Kidney epithelial cell (primary cell): ENCODE measurements at regions not wholly inside any gene's neighbourhood (a gene's known extent, or its start where the extent isn't known, plus 50 kb on each side); places are given as distances from the start of the nearest gene placed in this dataset.
"Not testable (repeated sequence)": the region's sequence is repeated elsewhere in the genome, so short reads cannot be mapped to it uniquely, and the experiment has no call there.

Experiments used
- DNase-seq: peaks from one replicate; pipeline ENCODE4 v3.0.0-alpha.2; 2010; ENCODE audit warnings: low read depth
- H3K27me3 ChIP-seq: 2 replicates; pipeline ENCODE4 v1.6.0; 2011; ENCODE audit warnings: low read length; ENCODE audit not compliant: control insufficient read depth, insufficient read depth
- H3K36me3 ChIP-seq: 2 replicates; pipeline ENCODE4 v1.5.1; 2011; ENCODE audit warnings: low read length; ENCODE audit not compliant: control insufficient read depth, insufficient read depth
- H3K4me3 ChIP-seq: 2 replicates; pipeline ENCODE4 v1.5.1; 2011; ENCODE audit warnings: low read depth, mild to moderate bottlenecking, control low read depth, low read length
- TF ChIP-seq, protein P1 (sequence below): IDR thresholded peaks from 2 replicates; pipeline ENCODE4 v1.5.1; 2011; ENCODE audit warnings: mild to moderate bottlenecking, moderate library complexity, low read length, control low read depth, inconsistent platforms; ENCODE audit not compliant: insufficient read depth, poor library complexity, severe bottlenecking

GRCh38 chrX:117607561-117607960 is 509.0 kb downstream of the KLHL13 start:
- no peaks in the 10 kb centered on the region for H3K36me3 ChIP-seq
- no peak for DNase-seq
- TF ChIP-seq, protein P1, sequence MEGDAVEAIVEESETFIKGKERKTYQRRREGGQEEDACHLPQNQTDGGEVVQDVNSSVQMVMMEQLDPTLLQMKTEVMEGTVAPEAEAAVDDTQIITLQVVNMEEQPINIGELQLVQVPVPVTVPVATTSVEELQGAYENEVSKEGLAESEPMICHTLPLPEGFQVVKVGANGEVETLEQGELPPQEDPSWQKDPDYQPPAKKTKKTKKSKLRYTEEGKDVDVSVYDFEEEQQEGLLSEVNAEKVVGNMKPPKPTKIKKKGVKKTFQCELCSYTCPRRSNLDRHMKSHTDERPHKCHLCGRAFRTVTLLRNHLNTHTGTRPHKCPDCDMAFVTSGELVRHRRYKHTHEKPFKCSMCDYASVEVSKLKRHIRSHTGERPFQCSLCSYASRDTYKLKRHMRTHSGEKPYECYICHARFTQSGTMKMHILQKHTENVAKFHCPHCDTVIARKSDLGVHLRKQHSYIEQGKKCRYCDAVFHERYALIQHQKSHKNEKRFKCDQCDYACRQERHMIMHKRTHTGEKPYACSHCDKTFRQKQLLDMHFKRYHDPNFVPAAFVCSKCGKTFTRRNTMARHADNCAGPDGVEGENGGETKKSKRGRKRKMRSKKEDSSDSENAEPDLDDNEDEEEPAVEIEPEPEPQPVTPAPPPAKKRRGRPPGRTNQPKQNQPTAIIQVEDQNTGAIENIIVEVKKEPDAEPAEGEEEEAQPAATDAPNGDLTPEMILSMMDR = no peak
- no peaks in the 10 kb centered on the region for H3K27me3 ChIP-seq
- H3K4me3 ChIP-seq = no peak overlapping the region

GRCh38 chrX:117606101-117606500 is 510.5 kb downstream of the KLHL13 start:
- not testable (repeated sequence) for H3K36me3 ChIP-seq, H3K27me3 ChIP-seq, H3K4me3 ChIP-seq, DNase-seq

- TF ChIP-seq, protein P1 = no peak
Observed at GRCh38 chrX:117570160-117570559, 546.5 kb downstream of the KLHL13 start.

GRCh38 chrX:117568238-117568637 is 548.4 kb downstream of the KLHL13 start:
- no peaks in the 10 kb centered on the region for H3K36me3 ChIP-seq
- TF ChIP-seq, protein P1 = no peak
- no peak for DNase-seq
- no peaks in the 10 kb centered on the region for H3K27me3 ChIP-seq
- H3K4me3 ChIP-seq = no peak overlapping the region

More at GRCh38 chrX:117570160-117570559, 546.5 kb downstream of the KLHL13 start:
- H3K36me3 ChIP-seq = no peaks in the 10 kb centered on the region
- no peaks in the 10 kb centered on the region for H3K27me3 ChIP-seq
- H3K4me3 ChIP-seq = no peak overlapping the region
- no peak for DNase-seq

GRCh38 chrX:117543885-117544284 is 572.7 kb downstream of the KLHL13 start:
- H3K27me3 ChIP-seq = no peaks in the 10 kb centered on the region
- DNase-seq = no peak
- H3K4me3 ChIP-seq = no peak overlapping the region
- H3K36me3 ChIP-seq = no peaks in the 10 kb centered on the region
- TF ChIP-seq, protein P1 = no peak

- TF ChIP-seq, protein P1 = no peak
- H3K4me3 ChIP-seq = no peak overlapping the region
- H3K36me3 ChIP-seq = no peaks in the 10 kb centered on the region
- no peak for DNase-seq
- no peaks in the 10 kb centered on the region for H3K27me3 ChIP-seq
Observed at GRCh38 chrX:117539090-117539418, 577.6 kb downstream of the KLHL13 start.
